ENCODE measurements at regions not wholly inside any gene's neighbourhood (a gene's known extent, or its start where the extent isn't known, plus 50 kb on each side); places are given as distances from the start of the nearest gene placed in this dataset.
"Not testable (repeated sequence)": the region's sequence is repeated elsewhere in the genome, so short reads cannot be mapped to it uniquely, and the experiment has no call there.

GRCh38 chr5:2094616-2094995, 211.9 kb upstream of the IRX4 start:
- no peak for DNase-seq (ENCODE audit: low read depth)

GRCh38 chr5:2093859-2094615, 211.3 kb upstream of the IRX4 start:
- no peak for DNase-seq (ENCODE audit: low read depth)

- no peak for DNase-seq (ENCODE audit: low read depth)
Measured at GRCh38 chr5:2091921-2092320, 209.2 kb upstream of the IRX4 start.

GRCh38 chr5:2087980-2088379, 205.3 kb upstream of the IRX4 start:
- no peak for DNase-seq (ENCODE audit: low read depth)

- no peak for DNase-seq (ENCODE audit: low read depth)
Measured at GRCh38 chr5:2075365-2075764, 192.6 kb upstream of the IRX4 start.

GRCh38 chr5:2071562-2071961, 188.8 kb upstream of the IRX4 start:
- DNase-seq (ENCODE audit: low read depth): no peak

GRCh38 chr5:2070787-2071186, 188.1 kb upstream of the IRX4 start:
- DNase-seq (ENCODE audit: low read depth): not testable (repeated sequence)

- no peak for DNase-seq (ENCODE audit: low read depth)
Measured at GRCh38 chr5:2068531-2068930, 185.8 kb upstream of the IRX4 start.

GRCh38 chr5:2066373-2066772, 183.6 kb upstream of the IRX4 start:
- DNase-seq (ENCODE audit: low read depth): no peak

GRCh38 chr5:2063380-2063779, 180.7 kb upstream of the IRX4 start:
- not testable (repeated sequence) for DNase-seq (ENCODE audit: low read depth)

- DNase-seq (ENCODE audit: low read depth): no peak
Measured at GRCh38 chr5:2052687-2053086, 170.0 kb upstream of the IRX4 start.

- DNase-seq (ENCODE audit: low read depth): no peak
Measured at GRCh38 chr5:2049876-2050275, 167.2 kb upstream of the IRX4 start.

- DNase-seq (ENCODE audit: low read depth): no peak
Measured at GRCh38 chr5:2048664-2049063, 165.9 kb upstream of the IRX4 start.

GRCh38 chr5:2047341-2047927, 164.7 kb upstream of the IRX4 start:
- no peak for DNase-seq (ENCODE audit: low read depth)

GRCh38 chr5:2044041-2044440, 161.3 kb upstream of the IRX4 start:
- DNase-seq (ENCODE audit: low read depth): no peak

- DNase-seq (ENCODE audit: low read depth): no peak
Measured at GRCh38 chr5:2039180-2039531, 156.4 kb upstream of the IRX4 start.

GRCh38 chr5:2038321-2039179, 155.8 kb upstream of the IRX4 start:
- DNase-seq (ENCODE audit: low read depth): peak; percentile 48

GRCh38 chr5:2036885-2037284, 154.2 kb upstream of the IRX4 start:
- no peak for DNase-seq (ENCODE audit: low read depth)

GRCh38 chr5:2032432-2032831, 149.7 kb upstream of the IRX4 start:
- DNase-seq (ENCODE audit: low read depth): no peak

- no peak for DNase-seq (ENCODE audit: low read depth)
Measured at GRCh38 chr5:2031581-2031980, 148.9 kb upstream of the IRX4 start.

GRCh38 chr5:2030131-2030530, 147.4 kb upstream of the IRX4 start:
- no peak for DNase-seq (ENCODE audit: low read depth)

- no peak for DNase-seq (ENCODE audit: low read depth)
Measured at GRCh38 chr5:2029206-2029605, 146.5 kb upstream of the IRX4 start.

- DNase-seq (ENCODE audit: low read depth): no peak
Measured at GRCh38 chr5:2027790-2028189, 145.1 kb upstream of the IRX4 start.

Data from stimulated activated CD8-positive, alpha-beta memory T cell treated with anti-CD3 and anti-CD28 coated beads, Interleukin-15, amount 100 ng/mL, for 24 hours (primary cell).